Putamen (tissue), 1 donor: ENCODE measurements at regions not wholly inside any gene's neighbourhood (a gene's known extent, or its start where the extent isn't known, plus 50 kb on each side); places are given as distances from the start of the nearest gene placed in this dataset.
"Not testable (repeated sequence)": the region's sequence is repeated elsewhere in the genome, so short reads cannot be mapped to it uniquely, and the experiment has no call there.

Experiments
- DNase-seq: peaks from one replicate; pipeline ENCODE4 v3.0.0-alpha.2; 2016; ENCODE audit warnings: low spot score

- DNase-seq: no peak
These were observed 1303.2 kb upstream of the LRRTM3 start for GRCh38 chr10:65622608-65623007.

GRCh38 chr10:65628493-65629139 is 1297.2 kb upstream of the LRRTM3 start:
- no peak for DNase-seq

DNA sequence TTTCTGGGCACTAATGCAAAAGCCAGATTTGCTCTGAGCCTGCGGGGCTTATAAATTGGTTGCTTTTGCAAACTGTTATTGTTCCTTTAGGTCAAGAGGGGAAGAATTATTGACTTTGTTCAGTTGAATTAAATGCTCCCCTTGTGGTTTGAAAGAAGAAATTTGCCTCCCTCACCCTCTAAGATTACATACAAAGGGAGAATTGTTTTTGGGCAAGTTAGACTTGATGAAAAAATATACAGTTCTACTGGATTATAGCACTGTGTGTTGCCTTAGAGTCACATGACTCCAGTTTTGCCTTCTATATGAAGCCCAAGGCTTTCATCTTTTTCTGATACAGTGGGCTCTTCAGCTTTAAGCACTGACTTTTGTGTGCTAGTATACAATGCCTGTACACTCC is 1265.8 kb upstream of the LRRTM3 start:
- no peak for DNase-seq

- no peak for DNase-seq
These were observed 1255.7 kb upstream of the LRRTM3 start for GRCh38 chr10:65670087-65670486.

DNA sequence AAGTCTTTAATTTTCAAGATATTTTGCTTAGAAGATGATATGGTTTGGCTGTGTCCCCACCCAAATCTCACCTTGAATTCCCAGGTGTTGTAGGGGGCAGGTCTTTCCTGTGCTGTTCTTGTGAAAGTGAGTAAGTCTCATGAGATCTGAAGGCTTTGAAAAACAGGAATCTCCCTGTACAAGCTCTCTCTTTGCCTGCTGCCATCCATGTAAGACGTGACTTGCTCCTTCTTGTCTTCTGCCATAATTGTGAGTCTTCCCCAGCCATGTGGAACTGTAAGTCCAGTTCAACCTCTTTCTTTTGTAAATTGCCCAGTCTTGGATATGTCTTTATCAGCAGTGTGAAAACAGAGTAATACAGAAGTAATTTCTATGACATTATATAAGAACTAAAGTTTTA is 1255.2 kb upstream of the LRRTM3 start:
- not testable (repeated sequence) for DNase-seq

DNA sequence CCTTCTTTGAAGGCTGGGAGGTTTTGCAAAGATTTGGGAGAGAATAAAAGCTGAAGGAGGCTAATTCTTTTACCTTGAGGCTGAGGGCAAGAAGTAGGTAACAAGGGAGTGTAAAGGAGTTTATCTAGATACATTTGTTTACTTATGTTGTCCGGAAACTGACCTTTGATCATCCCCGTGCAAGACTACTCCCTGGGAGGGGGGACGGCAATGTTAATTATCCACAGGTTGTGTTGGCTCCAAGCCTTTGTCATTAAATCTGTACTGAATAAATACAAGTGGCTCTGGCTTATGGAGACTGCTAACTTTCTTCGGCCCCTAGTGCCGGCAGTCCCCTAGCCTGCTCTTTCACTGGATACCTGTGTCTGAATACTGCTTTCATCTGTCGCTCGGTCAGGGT is 1250.6 kb upstream of the LRRTM3 start:
- no peak for DNase-seq

- DNase-seq: no peak
These were observed 1240.9 kb upstream of the LRRTM3 start for GRCh38 chr10:65684896-65685295.

GRCh38 chr10:65701168-65701776 is 1224.6 kb upstream of the LRRTM3 start:
- no peak for DNase-seq

DNA sequence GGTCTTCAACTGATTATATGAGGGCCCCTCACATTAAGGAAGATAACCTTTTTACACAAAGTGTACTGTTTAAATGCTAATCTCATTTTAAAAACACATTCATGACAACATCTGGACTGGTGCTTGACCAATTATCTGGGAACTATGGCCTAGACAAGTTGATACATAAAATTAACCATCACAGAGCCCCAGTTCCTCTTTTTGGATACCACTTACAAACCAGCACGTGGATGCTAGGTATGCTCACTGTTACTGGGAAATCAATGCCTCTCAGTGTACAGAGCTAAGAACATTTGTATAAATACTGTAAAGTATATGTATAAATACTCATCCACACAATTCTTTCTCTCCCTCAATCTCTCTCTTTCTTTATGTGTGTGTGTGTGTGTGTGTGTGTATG is 1217.8 kb upstream of the LRRTM3 start:
- DNase-seq: no peak

GRCh38 chr10:65710306-65710705 is 1215.5 kb upstream of the LRRTM3 start:
- DNase-seq: no peak

- no peak for DNase-seq
These were observed 1206.0 kb upstream of the LRRTM3 start for GRCh38 chr10:65719790-65720189.

GRCh38 chr10:65720901-65721300 is 1204.9 kb upstream of the LRRTM3 start:
- DNase-seq: no peak

- no peak for DNase-seq
These were observed 1202.3 kb upstream of the LRRTM3 start for GRCh38 chr10:65723525-65723924.

DNA sequence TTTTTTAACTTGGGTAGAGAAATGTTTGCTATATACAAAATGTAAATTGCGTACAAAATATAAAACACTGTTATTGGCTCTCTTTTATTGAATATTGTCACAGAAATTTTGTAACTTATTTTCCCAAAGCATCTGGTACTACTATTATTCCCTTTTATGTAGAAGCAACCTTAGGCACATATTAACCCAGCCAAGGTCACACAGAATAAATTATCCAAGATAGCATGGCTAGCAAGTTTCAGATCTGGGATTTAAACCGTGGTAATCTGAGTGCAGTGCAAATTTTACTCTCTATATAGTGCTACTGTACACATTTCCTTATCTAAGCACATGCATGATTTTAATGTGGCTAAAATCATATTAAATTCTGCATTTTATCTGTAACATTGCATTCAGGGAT is 1190.5 kb upstream of the LRRTM3 start:
- DNase-seq: no peak

DNA sequence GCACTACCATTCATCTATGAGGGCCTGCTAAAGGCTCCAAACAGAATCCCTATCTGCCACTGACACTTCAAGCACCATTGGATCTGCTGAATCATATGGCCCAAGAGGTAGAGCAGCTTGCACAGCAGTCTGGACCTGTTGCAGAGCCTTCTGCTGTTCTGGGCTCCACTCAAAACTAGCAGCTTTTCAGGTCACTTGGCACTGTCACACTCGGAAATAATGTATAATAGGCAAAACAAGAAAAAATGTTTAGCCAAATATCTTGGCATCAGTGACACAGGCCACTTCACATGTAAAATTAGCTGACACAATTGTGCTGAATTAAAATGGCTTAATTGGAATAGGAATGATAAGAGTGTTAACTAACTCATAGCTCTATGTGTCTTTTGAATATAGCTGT is 1182.9 kb upstream of the LRRTM3 start:
- no peak for DNase-seq

- no peak for DNase-seq
These were observed 1174.6 kb upstream of the LRRTM3 start for GRCh38 chr10:65751218-65751617.

DNA sequence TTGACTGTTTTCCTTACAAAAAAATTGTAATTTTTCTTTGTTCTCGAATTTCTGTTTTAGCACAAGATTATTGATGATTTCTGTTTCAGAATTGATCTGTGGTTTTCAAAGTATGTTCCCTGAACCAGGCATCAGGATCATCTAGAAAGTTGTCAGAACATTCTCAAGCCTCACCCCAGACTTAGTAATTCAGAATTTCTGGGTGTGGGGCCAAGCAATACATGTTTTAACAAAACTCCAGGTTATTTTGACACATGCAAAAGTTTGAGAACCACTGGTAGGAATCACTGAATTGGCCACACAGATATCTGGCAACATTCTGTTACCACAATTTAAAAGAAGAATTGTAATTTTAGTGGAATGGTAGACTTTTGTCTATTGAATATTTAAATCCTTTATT is 1173.9 kb upstream of the LRRTM3 start:
- DNase-seq: no peak

GRCh38 chr10:65753532-65753931 is 1172.3 kb upstream of the LRRTM3 start:
- DNase-seq: no peak

GRCh38 chr10:65754112-65754511 is 1171.7 kb upstream of the LRRTM3 start:
- DNase-seq: no peak

DNA sequence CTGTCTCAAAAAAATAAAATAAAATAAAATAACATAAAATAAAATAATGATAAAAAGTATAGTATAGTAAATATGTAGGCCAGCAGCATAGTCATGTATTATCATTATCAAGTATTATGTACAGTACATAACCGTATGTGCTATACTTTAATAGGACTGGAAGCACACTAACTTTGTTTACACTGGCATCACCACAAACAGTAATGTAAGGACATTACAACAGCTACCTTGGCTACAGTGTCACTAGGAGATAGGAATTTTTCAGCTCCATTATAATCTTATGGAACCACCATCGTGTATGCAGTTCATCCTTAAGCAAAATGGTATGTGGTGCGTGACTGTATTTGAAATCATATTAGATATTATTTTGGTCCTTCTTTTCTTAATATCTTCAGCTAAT is 1163.5 kb upstream of the LRRTM3 start:
- no peak for DNase-seq

- DNase-seq: peak; percentile 17
These were observed 1160.8 kb upstream of the LRRTM3 start for GRCh38 chr10:65765006-65765541.

DNA sequence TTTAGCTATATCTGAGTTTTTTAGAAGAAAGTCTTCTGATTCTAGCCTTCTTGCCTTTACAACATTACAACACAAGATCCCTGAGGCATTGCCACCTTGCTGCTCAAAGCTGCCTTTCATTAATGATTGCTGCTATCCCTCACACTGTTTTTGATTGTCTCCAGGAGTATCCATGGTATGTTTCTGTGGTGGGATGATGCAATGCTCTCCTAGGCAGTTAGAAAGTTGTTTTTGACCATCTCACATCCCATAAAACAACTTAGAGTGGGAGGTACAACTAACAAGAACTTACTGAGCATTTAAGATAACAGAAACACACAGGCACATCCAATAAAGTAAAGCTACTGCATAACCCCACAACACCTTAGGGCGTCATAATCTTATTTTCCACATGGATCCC is 1156.0 kb upstream of the LRRTM3 start:
- DNase-seq: no peak

DNA sequence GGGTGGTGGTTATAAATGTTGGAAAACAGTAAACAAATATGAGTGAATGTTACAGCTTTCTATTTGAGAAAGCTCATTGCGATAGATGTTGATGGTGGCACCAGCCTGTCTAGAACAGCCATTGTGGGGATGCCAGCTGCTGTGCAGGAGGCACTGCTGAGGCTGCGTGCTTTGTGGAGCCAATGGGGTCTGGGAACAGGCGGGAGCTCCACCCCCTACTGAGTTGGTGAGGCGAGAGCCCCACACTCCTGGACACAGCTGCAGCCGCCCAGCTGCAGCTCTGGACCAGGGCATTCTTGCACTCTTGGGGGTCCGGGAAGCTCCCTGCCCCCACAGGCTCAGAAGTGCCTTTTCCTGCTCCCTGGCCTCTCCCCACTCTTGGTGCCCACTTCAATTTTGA is 1147.1 kb upstream of the LRRTM3 start:
- no peak for DNase-seq

DNA sequence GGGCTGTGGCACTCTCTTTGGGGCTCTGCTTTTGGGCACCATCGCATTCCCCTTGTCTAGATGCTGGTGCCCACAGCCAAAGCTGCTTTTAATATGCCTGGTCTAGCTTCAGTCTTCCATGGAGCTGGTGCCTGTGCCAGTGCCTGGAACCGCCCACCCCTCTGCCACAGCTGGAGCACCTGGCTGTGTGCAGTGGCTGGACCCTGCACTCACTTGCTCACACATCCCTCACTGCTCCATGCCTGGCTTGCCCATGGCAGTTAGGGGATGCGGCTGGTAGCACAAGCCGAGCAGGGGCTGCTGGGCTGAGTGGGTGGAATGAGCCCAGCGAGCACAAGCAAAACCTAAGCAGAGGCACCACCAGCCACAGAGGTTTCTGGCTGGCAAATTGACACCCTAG is 1145.9 kb upstream of the LRRTM3 start:
- DNase-seq: no peak
